ENCODE measurements at regions not wholly inside any gene's neighbourhood (a gene's known extent, or its start where the extent isn't known, plus 50 kb on each side); places are given as distances from the start of the nearest gene placed in this dataset.

DNA sequence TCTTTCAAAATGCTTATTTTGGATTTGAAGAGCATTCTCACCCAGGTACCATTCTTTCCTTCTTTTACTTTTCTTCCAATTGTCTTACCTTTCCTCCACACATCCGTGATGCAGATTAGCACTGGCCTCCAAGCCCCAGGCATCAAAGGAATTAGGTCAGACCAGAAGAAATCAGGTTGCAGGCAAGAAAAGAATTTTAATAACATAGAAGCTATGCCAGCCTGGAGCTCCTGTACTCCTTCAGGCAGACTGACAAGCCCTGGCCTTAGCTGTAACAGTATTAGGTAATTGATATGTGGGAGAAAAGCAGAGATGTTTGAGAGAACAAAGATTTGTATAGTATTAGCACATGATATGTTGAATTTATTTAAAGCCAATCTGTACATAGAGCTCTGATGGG, 390.4 kb upstream of the ADGRL2 start:
- CTCF ChIA-PET (ENCODE audit: low intra/inter-chr PET ratio, low total read pairs) = no interaction called here
- FAIRE-seq (no peak), DNase-seq (ENCODE audit: low spot score) (no peak), ATAC-seq (no peak)
- H3K9me3 ChIP-seq (ENCODE audit: low read length) = peaks cover 18% of the 10 kb centered on the region; the same call in 1 of the 2 replicates
- POLR2A ChIA-PET = no interaction called here
- no peak overlapping the region for H2AFZ ChIP-seq (ENCODE audit: low read length)
- BruUV-seq (replicated peaks) = no TSS peak
- H3K4me3 ChIP-seq (replicated peaks in 1 of 3; ENCODE audit: insufficient read depth in 1 of 3, low read depth in 2 of 3, low read length in 3 of 3) = no peak overlapping the region
- no peaks in the 10 kb centered on the region for H3K79me2 ChIP-seq (ENCODE audit: insufficient read depth, low read length)
- TF ChIP-seq RELA (CRISPR knock-in tag; IDR thresholded peaks at IDR 0.05) (no peak), ZNF800 (CRISPR knock-in tag; IDR thresholded peaks at IDR 0.05) (no peak)
- WGBS (ENCODE audit: low lambda C conversion rate) = 0% methylated on average over 1 of the region's 1 CpG
- intact Hi-C loops (cut with micrococcal nuclease; ENCODE audit: unreplicated experiment) = no loop called here
- in situ Hi-C loops (cut with HindIII; ENCODE audit: extremely low pct_ligation_motif_present, low pct_unique_long_range_greater_than_20kb) = no loop called here
- H4K20me1 ChIP-seq (ENCODE audit: insufficient read depth, low read length) = no peaks in the 10 kb centered on the region
- H3K27ac ChIP-seq (ENCODE audit: extremely low read length, insufficient read depth, low read length) = no peak overlapping the region
- no peaks in the 10 kb centered on the region for H3K4me1 ChIP-seq (ENCODE audit: insufficient read depth, low read length)
- no peaks in the 10 kb centered on the region for H3K27me3 ChIP-seq (ENCODE audit: control insufficient read depth in 1 of 2, insufficient read depth in 2 of 2, low read length in 2 of 2)
- no peak overlapping the region for H3K4me2 ChIP-seq (ENCODE audit: low read depth, low read length)
- no peaks in the 10 kb centered on the region for H3K36me3 ChIP-seq (replicated peaks in 1 of 2; ENCODE audit: control insufficient read depth in 1 of 2, insufficient read depth in 2 of 2, low read length in 2 of 2)
- H3K9ac ChIP-seq (ENCODE audit: insufficient read depth, low read depth, low read length) = no peak overlapping the region

GRCh38 chr1:81409780-81410274, 390.9 kb upstream of the ADGRL2 start:
- WGBS (ENCODE audit: low lambda C conversion rate) = 29% methylated on average over 3 of the region's 3 CpGs
- Histone ChIP-seq H3K4me3 (replicated peaks in 1 of 3; ENCODE audit: insufficient read depth in 1 of 3, low read depth in 2 of 3, low read length in 3 of 3) (no peak overlapping the region), H3K9me3 (ENCODE audit: low read length) (peaks cover 17% of the 10 kb centered on the region; the same call in 1 of the 2 replicates), H3K27me3 (ENCODE audit: control insufficient read depth in 1 of 2, insufficient read depth in 2 of 2, low read length in 2 of 2) (no peaks in the 10 kb centered on the region), H3K79me2 (ENCODE audit: insufficient read depth, low read length) (no peaks in the 10 kb centered on the region), H3K27ac (ENCODE audit: extremely low read length, insufficient read depth, low read length) (no peak overlapping the region), H3K9ac (ENCODE audit: insufficient read depth, low read depth, low read length) (no peak overlapping the region), H3K4me1 (ENCODE audit: insufficient read depth, low read length) (no peaks in the 10 kb centered on the region), H3K4me2 (ENCODE audit: low read depth, low read length) (no peak overlapping the region), H4K20me1 (ENCODE audit: insufficient read depth, low read length) (no peaks in the 10 kb centered on the region), H2AFZ (ENCODE audit: low read length) (no peak overlapping the region), H3K36me3 (replicated peaks in 1 of 2; ENCODE audit: control insufficient read depth in 1 of 2, insufficient read depth in 2 of 2, low read length in 2 of 2) (no peaks in the 10 kb centered on the region)
- DNase-seq (ENCODE audit: low spot score) (no peak), ATAC-seq (no peak), FAIRE-seq (no peak)
- intact Hi-C loops (cut with micrococcal nuclease; ENCODE audit: unreplicated experiment) (no loop called here), in situ Hi-C loops (cut with HindIII; ENCODE audit: extremely low pct_ligation_motif_present, low pct_unique_long_range_greater_than_20kb) (no loop called here)
- CTCF ChIA-PET (ENCODE audit: low intra/inter-chr PET ratio, low total read pairs) = no interaction called here
- POLR2A ChIA-PET = no interaction called here
- BruUV-seq (replicated peaks) = no TSS peak
- TF ChIP-seq RXRB (CRISPR knock-in tag; IDR thresholded peaks at IDR 0.05; ENCODE audit: borderline replicate concordance) (no peak), HHEX (CRISPR knock-in tag; IDR thresholded peaks at IDR 0.05) (no peak), ZHX2 (IDR thresholded peaks at IDR 0.05; ENCODE audit: low read depth) (no peak), ZHX2 (CRISPR knock-in tag; IDR thresholded peaks at IDR 0.05; ENCODE audit: borderline replicate concordance) (no peak), MIER2 (CRISPR knock-in tag; IDR thresholded peaks at IDR 0.05) (no peak), SRF (IDR thresholded peaks at IDR 0.05; ENCODE audit: low read depth, low read length) (no peak), ZNF660 (CRISPR knock-in tag; IDR thresholded peaks at IDR 0.05; ENCODE audit: borderline replicate concordance, low read depth) (no peak), ADNP (CRISPR knock-in tag; IDR thresholded peaks at IDR 0.05) (no peak), ZNF792 (CRISPR knock-in tag; IDR thresholded peaks at IDR 0.05) (no peak), RAD51 (IDR thresholded peaks at IDR 0.05; ENCODE audit: borderline replicate concordance) (peak; percentile 67; the same call in 1 of the 2 replicates), TOPORS (CRISPR knock-in tag; IDR thresholded peaks at IDR 0.05) (no peak), WIZ (CRISPR knock-in tag; IDR thresholded peaks at IDR 0.05) (no peak)

All from HepG2 (cell line).